GM23338 (cell line): ENCODE measurements at regions not wholly inside any gene's neighbourhood (a gene's known extent, or its start where the extent isn't known, plus 50 kb on each side); places are given as distances from the start of the nearest gene placed in this dataset.

ENCODE experiments used
- ATAC-seq: fragments of 200-7000 bp; cut with Tn5 transposase; 3 replicates; pipeline ENCODE4 v1.9.1; 2020
- DNase-seq: peaks from one replicate; pipeline ENCODE4 v3.0.0-alpha.2; 2015; ENCODE audit warnings: low spot score
- H2AFZ ChIP-seq: fragments of 200-600 bp; sonication (generic); 2 replicates; pipeline ENCODE4 v1.8.0; 2016; ENCODE audit warnings: antibody characterized with exemption, mild to moderate bottlenecking, moderate library complexity
- H3F3A ChIP-seq: fragments of 200-600 bp; sonication (generic); replicated peaks from 2 replicates; pipeline ENCODE4 v1.8.0; 2017; ENCODE audit warnings: antibody characterized with exemption, mixed run types, low read depth
- H3K27ac ChIP-seq: fragments of 200-600 bp; sonication (generic); 2 replicates; pipeline ENCODE4 v1.6.1; 2016; ENCODE audit warnings: low read depth
- H3K27me3 ChIP-seq: fragments of 200-600 bp; sonication (generic); 2 replicates; pipeline ENCODE4 v1.8.0; 2016; ENCODE audit warnings: mild to moderate bottlenecking, mixed run types, moderate library complexity; ENCODE audit not compliant: insufficient read depth
- H3K36me3 ChIP-seq: fragments of 200-600 bp; sonication (generic); 2 replicates; pipeline ENCODE4 v1.8.0; 2016; ENCODE audit warnings: mild to moderate bottlenecking; ENCODE audit not compliant: insufficient read depth
- H3K4me1 ChIP-seq: fragments of 200-600 bp; sonication (generic); 2 replicates; pipeline ENCODE4 v1.8.0; 2016; ENCODE audit warnings: mild to moderate bottlenecking, moderate library complexity; ENCODE audit not compliant: insufficient read depth
- H3K4me2 ChIP-seq: fragments of 200-600 bp; sonication (generic); 2 replicates; pipeline ENCODE4 v1.7.1; 2017; ENCODE audit warnings: mixed run types
- H3K4me3 ChIP-seq: fragments of 200-600 bp; sonication (generic); 2 replicates; pipeline ENCODE4 v1.6.1; 2016; ENCODE audit warnings: mixed run types
- H3K79me2 ChIP-seq: fragments of 200-600 bp; sonication (generic); replicated peaks from 2 replicates; pipeline ENCODE4 v1.8.0; 2017; ENCODE audit warnings: mild to moderate bottlenecking; ENCODE audit not compliant: insufficient read depth
- H3K9me2 ChIP-seq: fragments of 200-600 bp; sonication (generic); 2 replicates; pipeline ENCODE4 v1.8.0; 2017; ENCODE audit not compliant: insufficient read depth
- H4K20me1 ChIP-seq: fragments of 200-600 bp; sonication (generic); replicated peaks from 2 replicates; pipeline ENCODE4 v1.8.0; 2017; ENCODE audit warnings: mild to moderate bottlenecking; ENCODE audit not compliant: insufficient read depth
- H3K27ac Mint-ChIP-seq: 2 replicates; pipeline ENCODE4 v1.8.0; 2020; ENCODE audit warnings: inconsistent platforms, mild to moderate bottlenecking, moderate library complexity, mixed read lengths
- H3K27me3 Mint-ChIP-seq: 3 replicates; pipeline ENCODE4 v1.8.0; 2022; ENCODE audit warnings: low read depth, mild to moderate bottlenecking, moderate library complexity, mixed read lengths, inconsistent platforms; ENCODE audit not compliant: insufficient read depth, poor library complexity
- H3K36me3 Mint-ChIP-seq: 3 replicates; pipeline ENCODE4 v1.8.0; 2021; ENCODE audit warnings: low read depth, mild to moderate bottlenecking, inconsistent platforms, moderate library complexity, mixed read lengths
- H3K4me1 Mint-ChIP-seq: 3 replicates; pipeline ENCODE4 v1.8.0; 2020; ENCODE audit warnings: mild to moderate bottlenecking, inconsistent platforms, mixed read lengths
- H3K4me3 Mint-ChIP-seq: 3 replicates; pipeline ENCODE4 v1.8.0; 2021; ENCODE audit warnings: moderate library complexity, mild to moderate bottlenecking, inconsistent platforms, mixed read lengths
- H3K9me3 Mint-ChIP-seq: 3 replicates; pipeline ENCODE4 v1.8.0; 2020; ENCODE audit warnings: moderate library complexity, mild to moderate bottlenecking, inconsistent platforms, mixed read lengths
- CREB1 ChIP-seq: fragments of 250-450 bp; sonication (Bioruptor Pico); IDR thresholded peaks from 2 replicates; pipeline ENCODE4 v1.5.0; 2020; ENCODE audit warnings: low read depth, mild to moderate bottlenecking, moderate library complexity
- EZH2 ChIP-seq: fragments of 200-600 bp; sonication (generic); IDR thresholded peaks from one replicate; pipeline ENCODE4 v1.8.0; 2017; ENCODE audit warnings: antibody characterized with exemption, mild to moderate bottlenecking, low read depth; ENCODE audit not compliant: unreplicated experiment
- EZH2phosphoT487 ChIP-seq: fragments of 200-600 bp; sonication (generic); IDR thresholded peaks from one replicate; pipeline ENCODE4 v1.8.1; 2018; ENCODE audit warnings: antibody characterized with exemption; ENCODE audit not compliant: unreplicated experiment
- JUNB ChIP-seq: IDR thresholded peaks from one replicate; pipeline ENCODE4 v1.6.1; 2016; ENCODE audit warnings: antibody characterized with exemption; ENCODE audit not compliant: unreplicated experiment
- NANOG ChIP-seq: IDR thresholded peaks from 2 replicates; pipeline ENCODE4 v1.6.1; 2016; ENCODE audit warnings: antibody characterized with exemption, borderline replicate concordance
- POLR2AphosphoS5 ChIP-seq: IDR thresholded peaks from 2 replicates; pipeline ENCODE4 v1.6.1; 2016; ENCODE audit warnings: antibody characterized with exemption, low read depth
- STAT1 ChIP-seq: IDR thresholded peaks from one replicate; pipeline ENCODE4 v1.6.1; 2016; ENCODE audit warnings: antibody characterized with exemption; ENCODE audit not compliant: unreplicated experiment
- ZNF114 ChIP-seq: fragments of 250-450 bp; sonication (Bioruptor Pico); IDR thresholded peaks from 2 replicates; pipeline ENCODE4 v1.5.0; 2020; ENCODE audit warnings: mild to moderate bottlenecking, moderate library complexity
- ZNF331 ChIP-seq: fragments of 250-450 bp; sonication (Bioruptor Pico); IDR thresholded peaks from 2 replicates; pipeline ENCODE4 v1.5.0; 2020; ENCODE audit warnings: low read depth, mild to moderate bottlenecking, moderate library complexity
- TF ChIP-seq, protein P1 (sequence below): IDR thresholded peaks from 2 replicates; pipeline ENCODE4 v1.6.1; 2016; ENCODE audit warnings: antibody characterized with exemption
- TF ChIP-seq, protein P2 (sequence below), 2 experiments: fragments of 200-600 bp in 1 of 2; sonication (generic) in 1 of 2; conservative IDR thresholded peaks; 2 replicates each; pipeline versions ENCODE4 v1.5.1 to v1.6.1; 2016 to 2017; ENCODE audit warnings: antibody characterized with exemption in 2 of 2, low read depth in 2 of 2, mild to moderate bottlenecking in 2 of 2, moderate library complexity in 1 of 2
- TF ChIP-seq, protein P3 (sequence below): fragments of 250-450 bp; sonication (Bioruptor Pico); IDR thresholded peaks from 2 replicates; pipeline ENCODE4 v1.5.0; 2020; ENCODE audit warnings: mild to moderate bottlenecking, moderate library complexity

DNA sequence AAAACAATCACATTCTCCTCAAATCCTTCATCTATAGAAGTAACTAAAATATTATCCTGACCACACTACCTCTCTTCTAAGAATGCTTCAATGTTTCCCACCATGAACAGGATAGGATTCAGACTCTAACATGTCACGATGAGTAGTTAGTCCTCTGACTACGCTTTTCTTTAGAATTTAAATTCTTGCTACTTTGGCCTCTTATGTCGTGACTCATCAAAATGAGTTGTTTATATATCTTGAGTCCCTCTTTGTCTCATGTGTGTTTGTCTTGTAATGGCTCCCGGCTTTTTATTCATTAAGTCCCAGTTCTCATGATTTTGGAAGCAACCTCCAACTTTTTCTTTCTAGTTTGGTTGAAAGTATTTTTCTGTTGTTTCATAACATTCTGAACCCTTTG is 1289.2 kb downstream of the DSC3 start (continued):
- no peak for TF ChIP-seq JUNB
- TF ChIP-seq, protein P1, sequence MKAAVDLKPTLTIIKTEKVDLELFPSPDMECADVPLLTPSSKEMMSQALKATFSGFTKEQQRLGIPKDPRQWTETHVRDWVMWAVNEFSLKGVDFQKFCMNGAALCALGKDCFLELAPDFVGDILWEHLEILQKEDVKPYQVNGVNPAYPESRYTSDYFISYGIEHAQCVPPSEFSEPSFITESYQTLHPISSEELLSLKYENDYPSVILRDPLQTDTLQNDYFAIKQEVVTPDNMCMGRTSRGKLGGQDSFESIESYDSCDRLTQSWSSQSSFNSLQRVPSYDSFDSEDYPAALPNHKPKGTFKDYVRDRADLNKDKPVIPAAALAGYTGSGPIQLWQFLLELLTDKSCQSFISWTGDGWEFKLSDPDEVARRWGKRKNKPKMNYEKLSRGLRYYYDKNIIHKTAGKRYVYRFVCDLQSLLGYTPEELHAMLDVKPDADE = no peak
- no peak for TF ChIP-seq EZH2
- TF ChIP-seq, protein P2, sequence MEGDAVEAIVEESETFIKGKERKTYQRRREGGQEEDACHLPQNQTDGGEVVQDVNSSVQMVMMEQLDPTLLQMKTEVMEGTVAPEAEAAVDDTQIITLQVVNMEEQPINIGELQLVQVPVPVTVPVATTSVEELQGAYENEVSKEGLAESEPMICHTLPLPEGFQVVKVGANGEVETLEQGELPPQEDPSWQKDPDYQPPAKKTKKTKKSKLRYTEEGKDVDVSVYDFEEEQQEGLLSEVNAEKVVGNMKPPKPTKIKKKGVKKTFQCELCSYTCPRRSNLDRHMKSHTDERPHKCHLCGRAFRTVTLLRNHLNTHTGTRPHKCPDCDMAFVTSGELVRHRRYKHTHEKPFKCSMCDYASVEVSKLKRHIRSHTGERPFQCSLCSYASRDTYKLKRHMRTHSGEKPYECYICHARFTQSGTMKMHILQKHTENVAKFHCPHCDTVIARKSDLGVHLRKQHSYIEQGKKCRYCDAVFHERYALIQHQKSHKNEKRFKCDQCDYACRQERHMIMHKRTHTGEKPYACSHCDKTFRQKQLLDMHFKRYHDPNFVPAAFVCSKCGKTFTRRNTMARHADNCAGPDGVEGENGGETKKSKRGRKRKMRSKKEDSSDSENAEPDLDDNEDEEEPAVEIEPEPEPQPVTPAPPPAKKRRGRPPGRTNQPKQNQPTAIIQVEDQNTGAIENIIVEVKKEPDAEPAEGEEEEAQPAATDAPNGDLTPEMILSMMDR (conservative IDR thresholded peaks at IDR 0.05; ENCODE audit: low read depth in 2 of 2) = no peak
- TF ChIP-seq NANOG = no peak
- no peak for TF ChIP-seq STAT1

DNA sequence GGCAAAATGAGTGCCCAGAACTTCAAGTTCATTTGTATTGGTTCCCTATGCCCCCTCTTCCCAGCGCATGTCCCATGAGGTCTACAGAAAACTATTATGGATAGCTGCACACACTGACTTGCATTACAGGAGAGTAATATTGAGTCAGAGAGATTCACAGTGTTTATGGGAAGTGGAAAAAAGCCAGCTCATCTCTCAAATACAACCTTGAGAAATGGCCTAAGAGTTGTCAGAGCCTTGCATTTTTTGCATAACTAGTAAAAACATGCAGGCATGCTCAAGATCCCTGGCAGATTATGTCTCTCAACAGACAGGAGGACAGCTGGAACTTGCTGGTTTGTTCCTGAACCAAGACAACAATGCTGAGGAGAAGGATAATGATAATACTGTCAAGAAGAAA is 1292.8 kb downstream of the DSC3 start:
- ATAC-seq (no peak), DNase-seq (no peak)
- no peak overlapping the region for H3K4me2 ChIP-seq
- Mint-ChIP-seq H3K36me3 (no peaks in the 10 kb centered on the region), H3K9me3 (no peaks in the 10 kb centered on the region; the same call in 2 of the 3 replicates), H3K27me3 (no peaks in the 10 kb centered on the region), H3K4me3 (no peak overlapping the region), H3K27ac (no peak overlapping the region), H3K4me1 (no peaks in the 10 kb centered on the region)
- H3K27me3 ChIP-seq = no peaks in the 10 kb centered on the region
- H3K27ac ChIP-seq = no peak overlapping the region
- H3K4me3 ChIP-seq = no peak overlapping the region
- no peaks in the 10 kb centered on the region for H4K20me1 ChIP-seq
- no peaks in the 10 kb centered on the region for H3F3A ChIP-seq
- H2AFZ ChIP-seq = no peak overlapping the region
- no peaks in the 10 kb centered on the region for H3K79me2 ChIP-seq
- peaks cover 12% of the 10 kb centered on the region; the same call in 1 of the 2 replicates for H3K9me2 ChIP-seq
- no peaks in the 10 kb centered on the region for H3K36me3 ChIP-seq
- H3K4me1 ChIP-seq = no peaks in the 10 kb centered on the region
- TF ChIP-seq STAT1 = no peak
- TF ChIP-seq ZNF114 (CRISPR knock-in tag) = no peak
- TF ChIP-seq JUNB = no peak
- TF ChIP-seq, protein P3, sequence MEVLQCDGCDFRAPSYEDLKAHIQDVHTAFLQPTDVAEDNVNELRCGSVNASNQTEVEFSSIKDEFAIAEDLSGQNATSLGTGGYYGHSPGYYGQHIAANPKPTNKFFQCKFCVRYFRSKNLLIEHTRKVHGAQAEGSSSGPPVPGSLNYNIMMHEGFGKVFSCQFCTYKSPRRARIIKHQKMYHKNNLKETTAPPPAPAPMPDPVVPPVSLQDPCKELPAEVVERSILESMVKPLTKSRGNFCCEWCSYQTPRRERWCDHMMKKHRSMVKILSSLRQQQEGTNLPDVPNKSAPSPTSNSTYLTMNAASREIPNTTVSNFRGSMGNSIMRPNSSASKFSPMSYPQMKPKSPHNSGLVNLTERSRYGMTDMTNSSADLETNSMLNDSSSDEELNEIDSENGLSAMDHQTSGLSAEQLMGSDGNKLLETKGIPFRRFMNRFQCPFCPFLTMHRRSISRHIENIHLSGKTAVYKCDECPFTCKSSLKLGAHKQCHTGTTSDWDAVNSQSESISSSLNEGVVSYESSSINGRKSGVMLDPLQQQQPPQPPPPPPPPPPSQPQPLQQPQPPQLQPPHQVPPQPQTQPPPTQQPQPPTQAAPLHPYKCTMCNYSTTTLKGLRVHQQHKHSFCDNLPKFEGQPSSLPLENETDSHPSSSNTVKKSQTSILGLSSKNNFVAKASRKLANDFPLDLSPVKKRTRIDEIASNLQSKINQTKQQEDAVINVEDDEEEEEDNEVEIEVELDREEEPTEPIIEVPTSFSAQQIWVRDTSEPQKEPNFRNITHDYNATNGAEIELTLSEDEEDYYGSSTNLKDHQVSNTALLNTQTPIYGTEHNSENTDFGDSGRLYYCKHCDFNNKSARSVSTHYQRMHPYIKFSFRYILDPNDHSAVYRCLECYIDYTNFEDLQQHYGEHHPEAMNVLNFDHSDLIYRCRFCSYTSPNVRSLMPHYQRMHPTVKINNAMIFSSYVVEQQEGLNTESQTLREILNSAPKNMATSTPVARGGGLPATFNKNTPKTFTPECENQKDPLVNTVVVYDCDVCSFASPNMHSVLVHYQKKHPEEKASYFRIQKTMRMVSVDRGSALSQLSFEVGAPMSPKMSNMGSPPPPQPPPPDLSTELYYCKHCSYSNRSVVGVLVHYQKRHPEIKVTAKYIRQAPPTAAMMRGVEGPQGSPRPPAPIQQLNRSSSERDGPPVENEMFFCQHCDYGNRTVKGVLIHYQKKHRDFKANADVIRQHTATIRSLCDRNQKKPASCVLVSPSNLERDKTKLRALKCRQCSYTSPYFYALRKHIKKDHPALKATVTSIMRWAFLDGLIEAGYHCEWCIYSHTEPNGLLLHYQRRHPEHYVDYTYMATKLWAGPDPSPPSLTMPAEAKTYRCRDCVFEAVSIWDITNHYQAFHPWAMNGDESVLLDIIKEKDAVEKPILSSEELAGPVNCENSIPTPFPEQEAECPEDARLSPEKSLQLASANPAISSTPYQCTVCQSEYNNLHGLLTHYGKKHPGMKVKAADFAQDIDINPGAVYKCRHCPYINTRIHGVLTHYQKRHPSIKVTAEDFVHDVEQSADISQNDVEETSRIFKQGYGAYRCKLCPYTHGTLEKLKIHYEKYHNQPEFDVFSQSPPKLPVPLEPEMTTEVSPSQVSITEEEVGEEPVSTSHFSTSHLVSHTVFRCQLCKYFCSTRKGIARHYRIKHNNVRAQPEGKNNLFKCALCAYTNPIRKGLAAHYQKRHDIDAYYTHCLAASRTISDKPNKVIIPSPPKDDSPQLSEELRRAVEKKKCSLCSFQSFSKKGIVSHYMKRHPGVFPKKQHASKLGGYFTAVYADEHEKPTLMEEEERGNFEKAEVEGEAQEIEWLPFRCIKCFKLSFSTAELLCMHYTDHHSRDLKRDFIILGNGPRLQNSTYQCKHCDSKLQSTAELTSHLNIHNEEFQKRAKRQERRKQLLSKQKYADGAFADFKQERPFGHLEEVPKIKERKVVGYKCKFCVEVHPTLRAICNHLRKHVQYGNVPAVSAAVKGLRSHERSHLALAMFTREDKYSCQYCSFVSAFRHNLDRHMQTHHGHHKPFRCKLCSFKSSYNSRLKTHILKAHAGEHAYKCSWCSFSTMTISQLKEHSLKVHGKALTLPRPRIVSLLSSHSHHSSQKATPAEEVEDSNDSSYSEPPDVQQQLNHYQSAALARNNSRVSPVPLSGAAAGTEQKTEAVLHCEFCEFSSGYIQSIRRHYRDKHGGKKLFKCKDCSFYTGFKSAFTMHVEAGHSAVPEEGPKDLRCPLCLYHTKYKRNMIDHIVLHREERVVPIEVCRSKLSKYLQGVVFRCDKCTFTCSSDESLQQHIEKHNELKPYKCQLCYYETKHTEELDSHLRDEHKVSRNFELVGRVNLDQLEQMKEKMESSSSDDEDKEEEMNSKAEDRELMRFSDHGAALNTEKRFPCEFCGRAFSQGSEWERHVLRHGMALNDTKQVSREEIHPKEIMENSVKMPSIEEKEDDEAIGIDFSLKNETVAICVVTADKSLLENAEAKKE = no peak
- TF ChIP-seq CREB1 (CRISPR knock-in tag) = no peak
- no peak for TF ChIP-seq NANOG
- TF ChIP-seq, protein P2 (conservative IDR thresholded peaks at IDR 0.05; ENCODE audit: low read depth in 2 of 2) = no peak
- TF ChIP-seq, protein P1 = no peak
- TF ChIP-seq EZH2 = no peak
- TF ChIP-seq ZNF331 (CRISPR knock-in tag) = no peak
- TF ChIP-seq EZH2phosphoT487 = no peak
- no peak for TF ChIP-seq POLR2AphosphoS5
